Endothelial cell of umbilical vein (primary cell): ENCODE measurements at regions not wholly inside any gene's neighbourhood (a gene's known extent, or its start where the extent isn't known, plus 50 kb on each side); places are given as distances from the start of the nearest gene placed in this dataset.

Experiments used
- BruUV-seq: library from RNA; stranded (reverse); fragments of 400-500 nt; replicated peaks from 2 replicates; lab custom pipeline; 2021; lab: Mats Ljungman, UMichigan
- CTCF ChIA-PET: fragments of 300-600, 350-600 bp; sonication (Branson Sonifier 250); formaldehyde crosslinking; loops from one replicate; lab custom pipeline; 2021; ENCODE audit warnings: antibody characterized with exemption, inconsistent platforms; lab: Charles Lee
- POLR2A ChIA-PET: fragments of 300-600, 350-600 bp; sonication (Branson Sonifier 250); formaldehyde crosslinking; loops from one replicate; lab custom pipeline; 2021; ENCODE audit warnings: antibody characterized with exemption, inconsistent platforms; lab: Charles Lee
- DNase-seq: peaks from one replicate; pipeline ENCODE4 v3.0.0-alpha.2; 2011; ENCODE audit warnings: low read depth, low spot score
- FAIRE-seq: peaks from 2 replicates; lab custom pipeline; 2011; peaks lifted over from hg19 to GRCh38; lab: Jason Lieb, UNC
- H2AFZ ChIP-seq: 2 replicates; pipeline ENCODE4 v1.6.0; 2012; ENCODE audit warnings: low read depth, low read length, control low read depth, inconsistent platforms
- H3K27ac ChIP-seq: 2 replicates; pipeline ENCODE4 v1.5.1; 2011; ENCODE audit warnings: low read depth, mild to moderate bottlenecking, control low read depth, low read length, moderate library complexity; ENCODE audit not compliant: insufficient read depth
- H3K27me3 ChIP-seq, 2 experiments: 2 replicates each; pipeline versions ENCODE4 v1.6.0 to v1.6.1; 2011; ENCODE audit warnings: low read length in 2 of 2, mixed read lengths in 1 of 2; ENCODE audit not compliant: control insufficient read depth in 2 of 2, insufficient read depth in 2 of 2
- H3K36me3 ChIP-seq, 2 experiments: 2 replicates in 1 of 2; 3 replicates in 1 of 2; pipeline ENCODE4 v1.5.1; 2011; ENCODE audit warnings: low read length in 2 of 2, mild to moderate bottlenecking in 1 of 2, moderate library complexity in 1 of 2; ENCODE audit not compliant: control insufficient read depth in 2 of 2, insufficient read depth in 2 of 2; ENCODE audit errors: extremely low read depth in 1 of 2
- H3K4me1 ChIP-seq: 3 replicates; pipeline ENCODE4 v1.5.1; 2011; ENCODE audit warnings: mild to moderate bottlenecking, low read length; ENCODE audit not compliant: control insufficient read depth, insufficient read depth; ENCODE audit errors: extremely low read depth
- H3K4me2 ChIP-seq: 2 replicates; pipeline ENCODE4 v1.6.1; 2011; ENCODE audit warnings: low read length, control low read depth, mixed read lengths; ENCODE audit not compliant: insufficient read depth
- H3K4me3 ChIP-seq, 3 experiments: fragments of 200-600 bp in 1 of 3; sonication (generic), shearing (Covaris generic) in 1 of 3; replicated peaks in 1 of 3; 2 replicates each; pipeline ENCODE4 v1.5.1; 2011 to 2016; ENCODE audit warnings: control low read depth in 3 of 3, low read length in 3 of 3, mild to moderate bottlenecking in 2 of 3, inconsistent platforms in 1 of 3, low read depth in 1 of 3, moderate library complexity in 1 of 3; ENCODE audit not compliant: insufficient read depth in 1 of 3
- H3K79me2 ChIP-seq: 2 replicates; pipeline ENCODE4 v1.6.0; 2012; ENCODE audit warnings: low read length, inconsistent platforms; ENCODE audit not compliant: control insufficient read depth, insufficient read depth
- H3K9ac ChIP-seq: replicated peaks from 2 replicates; pipeline ENCODE3; 2011; ENCODE audit warnings: low read length, control low read depth; ENCODE audit not compliant: insufficient read depth; ENCODE audit errors: extremely low read depth
- H3K9me1 ChIP-seq: replicated peaks from 3 replicates; pipeline ENCODE4 v1.6.0; 2011; ENCODE audit warnings: mild to moderate bottlenecking, low read length; ENCODE audit not compliant: control insufficient read depth, insufficient read depth; ENCODE audit errors: extremely low read depth
- H3K9me3 ChIP-seq: replicated peaks from 2 replicates; pipeline ENCODE4 v1.5.1; 2012; ENCODE audit warnings: low read length, inconsistent platforms; ENCODE audit not compliant: control insufficient read depth, insufficient read depth
- H4K20me1 ChIP-seq: replicated peaks from 2 replicates; pipeline ENCODE3; 2011; ENCODE audit warnings: mild to moderate bottlenecking, low read length; ENCODE audit not compliant: control insufficient read depth, insufficient read depth; ENCODE audit errors: extremely low read depth
- CTCF ChIP-seq, 2 donors: IDR thresholded peaks; 1 replicate in 1 of 2; 2 replicates in 1 of 2; pipeline ENCODE4 v1.5.1; 2011; ENCODE audit warnings: low read length in 2 of 2, mild to moderate bottlenecking in 2 of 2, moderate library complexity in 2 of 2, control low read depth in 1 of 2, inconsistent platforms in 1 of 2, low read depth in 1 of 2; ENCODE audit not compliant: insufficient read depth in 1 of 2; ENCODE audit errors: extremely low read depth in 1 of 2
- EZH2 ChIP-seq: IDR thresholded peaks from 2 replicates; pipeline ENCODE4 v1.6.1; 2012; ENCODE audit warnings: borderline replicate concordance, low read depth, mild to moderate bottlenecking, moderate library complexity, low read length, inconsistent platforms; ENCODE audit not compliant: severe bottlenecking
- FOS ChIP-seq: IDR thresholded peaks from 2 replicates; pipeline ENCODE4 v1.6.1; 2011; ENCODE audit warnings: mild to moderate bottlenecking, low read length, moderate library complexity, borderline replicate concordance; ENCODE audit not compliant: insufficient read depth
- GATA2 ChIP-seq: IDR thresholded peaks from 2 replicates; pipeline ENCODE4 v1.7.0; 2011; ENCODE audit warnings: low read depth, mild to moderate bottlenecking, moderate library complexity, mixed read lengths, low read length; ENCODE audit not compliant: insufficient read length, insufficient read depth
- JUN ChIP-seq: IDR thresholded peaks from 2 replicates; pipeline ENCODE4 v1.6.1; 2011; ENCODE audit warnings: borderline replicate concordance, low read depth; ENCODE audit not compliant: insufficient read length, insufficient read depth
- MAX ChIP-seq: IDR thresholded peaks from 2 replicates; pipeline ENCODE4 v1.6.1; 2011; ENCODE audit not compliant: insufficient read depth, insufficient read length
- MYC ChIP-seq: IDR thresholded peaks from one replicate; pipeline ENCODE4 v1.6.1; 2011; ENCODE audit warnings: mild to moderate bottlenecking, low read depth, low read length
- POLR2A ChIP-seq: IDR thresholded peaks from 2 replicates; pipeline ENCODE4 v1.6.1; 2012; ENCODE audit warnings: low read depth, mild to moderate bottlenecking, control low read depth, low read length
- POLR2AphosphoS5 ChIP-seq: IDR thresholded peaks from 2 replicates; pipeline ENCODE4 v1.6.1; 2012; ENCODE audit warnings: low read depth, mild to moderate bottlenecking, control low read depth, low read length, moderate library complexity; ENCODE audit not compliant: insufficient read depth
- dilution Hi-C: fragments of 300-500 bp; cut with MboI; formaldehyde crosslinking; loops from one replicate; pipeline ENCODE4 v1.15.0; 2019; ENCODE audit warnings: low sequenced_read_pairs; ENCODE audit not compliant: extremely low pct_ligation_motif_present
- intact Hi-C: fragments of 100-400 bp; cut with micrococcal nuclease; formaldehyde crosslinking; loops from one replicate; pipeline ENCODE4 v1.10.0; 2022

- Histone ChIP-seq H3K9me3 (no peaks in the 10 kb centered on the region), H2AFZ (no peak overlapping the region), H3K36me3 (no peaks in the 10 kb centered on the region), H3K79me2 (no peaks in the 10 kb centered on the region), H3K9ac (no peak overlapping the region), H3K4me3 (no peak overlapping the region), H3K9me1 (no peaks in the 10 kb centered on the region), H3K4me1 (no peaks in the 10 kb centered on the region), H4K20me1 (no peaks in the 10 kb centered on the region), H3K27ac (no peak overlapping the region), H3K4me2 (no peak overlapping the region), H3K27me3 (no peaks in the 10 kb centered on the region)
- dilution Hi-C loops (no loop called here), intact Hi-C loops (no loop called here)
- ChIA-PET CTCF (interaction anchor here (2.1 kb wide), 1 partner anchor 7 kb away, joined by 7 read pairs; no protein-coding TSS in a partner anchor), POLR2A (no interaction called here)
- TF ChIP-seq POLR2AphosphoS5 (no peak), CTCF (IDR thresholded peaks at IDR 0.05; ENCODE audit: extremely low read depth in 1 of 2, insufficient read depth in 1 of 2, low read depth in 1 of 2, low read length in 2 of 2) (no peak), MYC (no peak), POLR2A (no peak), JUN (no peak), MAX (no peak), FOS (no peak), EZH2 (no peak), GATA2 (no peak)
- FAIRE-seq = no peak
- DNase-seq = no peak
- BruUV-seq = no TSS peak
These were observed 97.4 kb upstream of the CLINT1 start for GRCh38 chr5:157956271-157956885.
